Breast epithelium (tissue), 4 donors: ENCODE measurements at regions not wholly inside any gene's neighbourhood (a gene's known extent, or its start where the extent isn't known, plus 50 kb on each side); places are given as distances from the start of the nearest gene placed in this dataset.

Source experiments
- DNase-seq, 2 donors: peaks; one replicate each; pipeline ENCODE4 v3.0.0-alpha.2; 2019; ENCODE audit warnings: low spot score in 2 of 2
- H3K27ac ChIP-seq, 2 donors: fragments of 200-600 bp; sonication (generic) in 1 of 2; one replicate each; pipeline ENCODE4 v1.5.1; 2016 to 2019; ENCODE audit warnings: mild to moderate bottlenecking in 1 of 2
- H3K27me3 ChIP-seq, 2 donors: fragments of 200-600 bp; sonication (generic) in 1 of 2; one replicate each; pipeline versions ENCODE4 v1.5.1 to v1.6.0; 2017 to 2019; ENCODE audit warnings: control low read depth in 1 of 2, mild to moderate bottlenecking in 1 of 2
- H3K36me3 ChIP-seq: fragments of 200-600 bp; one replicate; pipeline ENCODE4 v1.5.1; 2019
- H3K4me1 ChIP-seq, 2 donors: fragments of 200-600 bp; sonication (generic); one replicate each; pipeline ENCODE4 v1.5.1; 2016 to 2019; ENCODE audit warnings: control low read depth in 1 of 2
- H3K4me3 ChIP-seq, 3 donors: fragments of 200-600 bp; sonication (generic); 1 replicate in 2 of 3; 2 replicates in 1 of 3; pipeline ENCODE4 v1.5.1; 2016 to 2019; ENCODE audit warnings: mild to moderate bottlenecking in 3 of 3, moderate library complexity in 2 of 3
- H3K9me3 ChIP-seq, 2 donors: fragments of 200-600 bp; sonication (generic) in 1 of 2; one replicate each; pipeline ENCODE4 v1.5.1; 2016 to 2019; ENCODE audit warnings: control low read depth in 1 of 2
- POLR2A ChIP-seq: fragments of 450-650 bp; IDR thresholded peaks from one replicate; pipeline ENCODE4 v1.6.1; 2016; ENCODE audit warnings: antibody characterized with exemption, mild to moderate bottlenecking, moderate library complexity
- POLR2AphosphoS5 ChIP-seq, 3 donors: sonication (generic); formaldehyde crosslinking; IDR thresholded peaks; one replicate each; pipeline ENCODE4 v1.6.1; 2017; ENCODE audit warnings: antibody characterized with exemption in 3 of 3
- intact Hi-C: fragments of 100-400 bp; cut with DNase I; formaldehyde crosslinking; loops from one replicate; pipeline ENCODE4 v1.15.1; 2023; ENCODE audit warnings: low total_unique reads
- TF ChIP-seq, protein P1 (sequence below), 3 donors: fragments of 450-650 bp; IDR thresholded peaks; one replicate each; pipeline ENCODE4 v1.5.1; 2016 to 2017; ENCODE audit warnings: antibody characterized with exemption in 3 of 3, mild to moderate bottlenecking in 3 of 3, moderate library complexity in 3 of 3

DNA sequence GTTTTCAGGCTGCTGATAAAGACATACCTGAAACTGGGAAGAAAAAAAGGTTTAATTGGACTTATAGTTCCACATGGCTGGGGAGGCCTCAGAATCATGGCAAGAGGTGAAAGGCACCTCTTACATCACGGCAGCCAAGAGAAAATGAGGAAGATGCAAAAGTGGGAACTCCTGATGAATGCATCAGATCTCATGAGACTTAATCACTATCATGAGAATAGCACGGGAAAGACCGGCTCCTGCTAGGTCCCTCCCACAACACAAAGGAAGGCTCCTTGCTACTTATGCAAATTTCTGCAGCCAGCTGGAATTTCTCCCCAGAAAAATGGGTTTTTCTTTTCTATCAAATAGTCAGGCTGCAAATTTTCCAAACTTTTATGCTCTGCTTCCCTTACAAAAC, 174.1 kb upstream of the RMST start:
- no peak overlapping the region for H3K27ac ChIP-seq
- intact Hi-C loops, result no loop called here
- H3K4me3 ChIP-seq, result no peak overlapping the region
- no peaks in the 10 kb centered on the region for H3K9me3 ChIP-seq
- TF ChIP-seq, protein P1, sequence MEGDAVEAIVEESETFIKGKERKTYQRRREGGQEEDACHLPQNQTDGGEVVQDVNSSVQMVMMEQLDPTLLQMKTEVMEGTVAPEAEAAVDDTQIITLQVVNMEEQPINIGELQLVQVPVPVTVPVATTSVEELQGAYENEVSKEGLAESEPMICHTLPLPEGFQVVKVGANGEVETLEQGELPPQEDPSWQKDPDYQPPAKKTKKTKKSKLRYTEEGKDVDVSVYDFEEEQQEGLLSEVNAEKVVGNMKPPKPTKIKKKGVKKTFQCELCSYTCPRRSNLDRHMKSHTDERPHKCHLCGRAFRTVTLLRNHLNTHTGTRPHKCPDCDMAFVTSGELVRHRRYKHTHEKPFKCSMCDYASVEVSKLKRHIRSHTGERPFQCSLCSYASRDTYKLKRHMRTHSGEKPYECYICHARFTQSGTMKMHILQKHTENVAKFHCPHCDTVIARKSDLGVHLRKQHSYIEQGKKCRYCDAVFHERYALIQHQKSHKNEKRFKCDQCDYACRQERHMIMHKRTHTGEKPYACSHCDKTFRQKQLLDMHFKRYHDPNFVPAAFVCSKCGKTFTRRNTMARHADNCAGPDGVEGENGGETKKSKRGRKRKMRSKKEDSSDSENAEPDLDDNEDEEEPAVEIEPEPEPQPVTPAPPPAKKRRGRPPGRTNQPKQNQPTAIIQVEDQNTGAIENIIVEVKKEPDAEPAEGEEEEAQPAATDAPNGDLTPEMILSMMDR (IDR thresholded peaks at IDR 0.05), result no peak
- TF ChIP-seq POLR2AphosphoS5 (IDR thresholded peaks at IDR 0.05), result no peak
- H3K4me1 ChIP-seq, result no peaks in the 10 kb centered on the region
- no peak for DNase-seq
- H3K27me3 ChIP-seq, result no peaks in the 10 kb centered on the region
- H3K36me3 ChIP-seq, result no peaks in the 10 kb centered on the region

DNA sequence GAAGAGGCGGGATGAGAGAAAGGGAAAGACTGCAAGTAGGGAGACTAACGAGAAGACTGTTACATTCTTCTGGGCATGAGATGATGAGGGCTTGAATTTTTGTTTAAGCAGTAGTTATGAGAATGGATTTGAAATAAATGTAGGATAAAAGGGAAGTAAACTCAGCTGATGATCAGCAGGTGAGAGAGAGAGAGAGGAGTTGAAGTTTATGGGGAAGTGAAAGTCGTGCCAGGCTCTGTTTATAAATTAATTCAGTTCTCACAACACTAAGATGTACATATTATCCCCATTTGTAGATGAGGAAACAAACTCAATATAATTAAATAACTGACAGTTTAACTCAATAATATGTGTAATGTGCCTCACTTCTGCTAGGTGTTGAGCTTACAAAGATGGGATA, 170.0 kb upstream of the RMST start:
- TF ChIP-seq POLR2A (no peak), POLR2AphosphoS5 (IDR thresholded peaks at IDR 0.05) (no peak)
- TF ChIP-seq, protein P1 (IDR thresholded peaks at IDR 0.05), result no peak
- intact Hi-C loops, result no loop called here
- no peaks in the 10 kb centered on the region for H3K9me3 ChIP-seq

DNA sequence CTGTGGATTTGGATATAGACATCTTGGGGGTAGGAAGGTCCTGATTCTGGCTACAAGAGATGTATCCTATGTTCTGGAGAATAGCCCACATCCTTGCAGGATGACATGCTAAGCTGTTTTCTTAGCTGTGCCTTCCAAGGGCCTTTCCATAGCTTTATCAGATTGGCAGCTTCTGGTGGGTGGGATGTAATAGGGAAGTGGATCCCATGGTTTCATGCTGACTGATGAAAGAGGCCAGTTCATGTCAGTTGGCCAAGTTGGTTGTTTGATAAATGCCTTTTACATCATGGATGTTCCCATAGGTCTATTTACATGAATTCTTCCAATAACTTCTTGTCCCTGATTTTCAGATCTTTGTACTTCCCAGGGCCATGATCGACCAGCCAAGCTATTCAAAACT, 169.1 kb upstream of the RMST start:
- H3K4me1 ChIP-seq, result no peaks in the 10 kb centered on the region
- intact Hi-C loops, result no loop called here

More for the DNA sequence above, 170.0 kb upstream of the RMST start:
- no peaks in the 10 kb centered on the region for H3K4me1 ChIP-seq
- H3K27me3 ChIP-seq, result no peaks in the 10 kb centered on the region
- no peak overlapping the region for H3K4me3 ChIP-seq
- H3K36me3 ChIP-seq, result no peaks in the 10 kb centered on the region
- no peak overlapping the region for H3K27ac ChIP-seq
- DNase-seq, result no peak

DNA sequence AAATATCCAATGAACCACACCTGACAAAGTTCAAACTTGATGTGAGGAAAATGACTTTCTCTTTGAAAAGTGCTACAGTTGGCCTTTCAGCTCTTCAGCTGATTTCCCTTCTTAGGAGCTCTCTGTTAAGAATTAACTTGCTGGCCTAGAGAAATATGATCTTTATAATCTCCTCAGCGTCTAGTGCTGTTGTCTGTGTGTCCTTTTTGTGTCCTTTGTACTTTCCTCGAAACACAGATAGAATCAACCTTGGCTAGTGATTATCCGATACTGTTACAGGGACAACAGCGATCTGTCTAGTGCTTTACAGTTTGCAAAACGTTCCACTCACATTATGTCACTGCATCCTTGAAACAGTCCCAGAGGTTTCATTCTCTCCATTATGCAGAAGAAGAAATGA, 162.8 kb upstream of the RMST start:
- intact Hi-C loops, result no loop called here
- DNase-seq, result no peak
- TF ChIP-seq, protein P1 (IDR thresholded peaks at IDR 0.05), result no peak
- TF ChIP-seq POLR2AphosphoS5 (IDR thresholded peaks at IDR 0.05) (no peak), POLR2A (no peak)
- Histone ChIP-seq H3K9me3 (no peaks in the 10 kb centered on the region), H3K4me3 (no peak overlapping the region), H3K4me1 (no peaks in the 10 kb centered on the region), H3K27me3 (no peaks in the 10 kb centered on the region), H3K36me3 (no peaks in the 10 kb centered on the region), H3K27ac (no peak overlapping the region)

More for the DNA sequence above, 169.1 kb upstream of the RMST start:
- no peak for DNase-seq
- Histone ChIP-seq H3K27ac (no peak overlapping the region), H3K36me3 (no peaks in the 10 kb centered on the region), H3K4me3 (no peak overlapping the region), H3K9me3 (no peaks in the 10 kb centered on the region), H3K27me3 (no peaks in the 10 kb centered on the region)
- TF ChIP-seq POLR2A (no peak), POLR2AphosphoS5 (IDR thresholded peaks at IDR 0.05) (no peak)
- TF ChIP-seq, protein P1 (IDR thresholded peaks at IDR 0.05), result no peak

DNA sequence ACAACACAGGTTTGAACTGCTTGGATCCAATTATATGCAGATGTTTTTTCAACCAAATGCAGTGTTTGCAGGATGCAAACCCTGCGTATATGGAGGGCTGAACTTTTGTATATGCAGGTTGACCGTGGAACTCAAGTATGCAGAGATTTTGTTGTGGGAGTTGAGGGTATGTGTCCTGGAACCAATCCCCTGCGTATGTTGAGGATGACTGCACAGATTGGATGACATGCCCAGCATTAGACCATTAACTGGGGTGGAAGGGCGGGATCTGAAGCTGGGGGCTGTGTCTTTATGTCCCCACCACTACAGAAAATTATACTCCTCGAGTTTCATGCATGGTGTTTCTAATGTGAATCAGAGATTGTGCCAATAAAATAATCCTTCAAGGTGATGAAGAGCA, 162.2 kb upstream of the RMST start:
- no peaks in the 10 kb centered on the region for H3K27me3 ChIP-seq
- TF ChIP-seq POLR2AphosphoS5 (IDR thresholded peaks at IDR 0.05) (no peak), POLR2A (no peak)
- TF ChIP-seq, protein P1 (IDR thresholded peaks at IDR 0.05), result no peak
- H3K36me3 ChIP-seq, result no peaks in the 10 kb centered on the region
- no peaks in the 10 kb centered on the region for H3K4me1 ChIP-seq
- H3K9me3 ChIP-seq, result no peaks in the 10 kb centered on the region
- DNase-seq, result no peak
- H3K4me3 ChIP-seq, result no peak overlapping the region
- intact Hi-C loops, result no loop called here
- H3K27ac ChIP-seq, result no peak overlapping the region
